SK-N-SH (cell line): ENCODE measurements at regions not wholly inside any gene's neighbourhood (a gene's known extent, or its start where the extent isn't known, plus 50 kb on each side); places are given as distances from the start of the nearest gene placed in this dataset.

Source experiments
- EZH2phosphoT487 ChIP-seq: fragments of 200-600 bp; sonication (generic); IDR thresholded peaks from 2 replicates; pipeline ENCODE4 v1.6.1; 2017; ENCODE audit warnings: low read depth, mixed run types, mild to moderate bottlenecking, antibody characterized with exemption, moderate library complexity, borderline replicate concordance
- MEF2A ChIP-seq: IDR thresholded peaks from 2 replicates; pipeline ENCODE4 v1.4.0; 2012; ENCODE audit warnings: low read depth, borderline replicate concordance
- POLR2AphosphoS5 ChIP-seq: IDR thresholded peaks from 2 replicates; pipeline ENCODE4 v1.6.1; 2012; ENCODE audit warnings: low read depth, low read length
- RXRA ChIP-seq: IDR thresholded peaks from 2 replicates; pipeline ENCODE4 v1.4.0; 2012; ENCODE audit warnings: low read depth, mild to moderate bottlenecking, borderline replicate concordance
- TCF12 ChIP-seq: IDR thresholded peaks from 2 replicates; pipeline ENCODE4 v1.4.0; 2012
- YY1 ChIP-seq: IDR thresholded peaks from 2 replicates; pipeline ENCODE4 v1.4.0; 2012; ENCODE audit warnings: low read depth, mild to moderate bottlenecking

DNA sequence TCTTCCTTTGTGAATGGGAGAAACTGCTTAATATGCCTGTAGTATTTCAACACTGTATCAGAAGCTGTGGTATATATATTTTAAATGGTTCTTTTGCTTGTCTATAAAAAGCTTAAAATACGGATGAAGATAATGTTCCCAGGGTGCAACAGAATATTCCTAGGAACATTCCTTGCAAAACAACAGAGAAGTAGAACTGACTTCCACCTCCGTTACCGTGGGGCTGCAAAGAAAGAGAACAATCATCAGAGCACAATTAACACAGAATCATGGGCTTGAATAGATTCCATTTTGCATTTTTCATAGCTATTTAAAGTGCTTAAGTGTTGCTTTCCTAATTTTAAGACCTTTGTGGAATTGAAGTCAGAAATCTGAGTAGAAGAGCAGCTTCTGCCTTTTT is 1227.7 kb downstream of the EFNB2 start:
- TF ChIP-seq POLR2AphosphoS5 (no peak), RXRA (no peak), MEF2A (no peak), YY1 (no peak), TCF12 (no peak), EZH2phosphoT487 (no peak)
